IMR-90 (cell line): ENCODE measurements at regions not wholly inside any gene's neighbourhood (a gene's known extent, or its start where the extent isn't known, plus 50 kb on each side); places are given as distances from the start of the nearest gene placed in this dataset.

Source experiments
- ATAC-seq: fragments of 200-7000 bp; cut with Tn5 transposase; 2 replicates; pipeline ENCODE4 v1.9.1; 2020; ENCODE audit warnings: low read depth, mild to moderate bottlenecking, moderate library complexity
- BruUV-seq: library from RNA; stranded (reverse); fragments of 400-500 nt; replicated peaks from 2 replicates; lab custom pipeline; 2021; lab: Mats Ljungman, UMichigan
- CTCF ChIA-PET: fragments of 300-600 bp; formaldehyde crosslinking; extraction: SDS; loops from one replicate; lab custom pipeline; 2021; ENCODE audit warnings: antibody characterized with exemption; lab: Yijun Ruan, JAX
- POLR2A ChIA-PET: fragments of 300-600 bp; sonication (Branson Sonifier 250); formaldehyde crosslinking; loops from one replicate; lab custom pipeline; 2022; ENCODE audit warnings: antibody characterized with exemption; ENCODE audit not compliant: unreplicated experiment; lab: Charles Lee
- DNase-seq: peaks from one replicate; pipeline ENCODE4 v3.0.0; 2013
- H2AFZ ChIP-seq: replicated peaks from 2 replicates; pipeline ENCODE3; 2013; ENCODE audit warnings: low read length, mild to moderate bottlenecking; ENCODE audit not compliant: poor library complexity
- H2AK5ac ChIP-seq: 2 replicates; pipeline ENCODE4 v1.6.1; 2013; ENCODE audit warnings: low read depth, low read length, inconsistent platforms
- H2AK9ac ChIP-seq: replicated peaks from 2 replicates; pipeline ENCODE3; 2013; ENCODE audit warnings: mild to moderate bottlenecking, low read depth, low read length, moderate library complexity; ENCODE audit not compliant: poor library complexity
- H2BK120ac ChIP-seq: 2 replicates; pipeline ENCODE4 v1.6.1; 2013; ENCODE audit warnings: low read depth, low read length, inconsistent platforms
- H2BK15ac ChIP-seq: 3 replicates; pipeline ENCODE4 v1.6.1; 2013; ENCODE audit warnings: low read depth, low read length, inconsistent platforms
- H2BK20ac ChIP-seq: 2 replicates; pipeline ENCODE4 v1.6.1; 2013; ENCODE audit warnings: low read depth, mild to moderate bottlenecking, inconsistent platforms, low read length, moderate library complexity
- H2BK5ac ChIP-seq: 2 replicates; pipeline ENCODE4 v1.6.1; 2013; ENCODE audit warnings: mild to moderate bottlenecking, low read depth, low read length, inconsistent platforms; ENCODE audit not compliant: poor library complexity, severe bottlenecking
- H3K14ac ChIP-seq: replicated peaks from 2 replicates; pipeline ENCODE4 v1.6.1; 2013; ENCODE audit warnings: low read depth, low read length, inconsistent platforms
- H3K18ac ChIP-seq: 2 replicates; pipeline ENCODE4 v1.6.1; 2013; ENCODE audit warnings: low read depth, low read length, control low read depth
- H3K23ac ChIP-seq: 2 replicates; pipeline ENCODE4 v1.6.1; 2013; ENCODE audit warnings: low read depth, low read length, inconsistent platforms
- H3K27ac ChIP-seq: 2 replicates; pipeline ENCODE4 v1.5.1; 2013; ENCODE audit warnings: mild to moderate bottlenecking, control low read depth, low read length; ENCODE audit not compliant: insufficient read depth
- H3K27me3 ChIP-seq: 2 replicates; pipeline ENCODE4 v1.6.1; 2013; ENCODE audit warnings: low read length; ENCODE audit not compliant: control insufficient read depth, insufficient read depth
- H3K36me3 ChIP-seq: 2 replicates; pipeline ENCODE4 v1.6.1; 2013; ENCODE audit warnings: low read length, mixed read lengths; ENCODE audit not compliant: control insufficient read depth, insufficient read depth
- H3K4ac ChIP-seq: 2 replicates; pipeline ENCODE4 v1.6.1; 2013; ENCODE audit warnings: low read depth, low read length, inconsistent platforms
- H3K4me1 ChIP-seq: 2 replicates; pipeline ENCODE4 v1.6.1; 2013; ENCODE audit warnings: low read length, mixed read lengths; ENCODE audit not compliant: control insufficient read depth, insufficient read depth
- H3K4me2 ChIP-seq: 2 replicates; pipeline ENCODE4 v1.6.1; 2013; ENCODE audit warnings: low read depth, mild to moderate bottlenecking, control low read depth, low read length, moderate library complexity
- H3K4me3 ChIP-seq: 2 replicates; pipeline ENCODE4 v1.5.1; 2013; ENCODE audit warnings: low read depth, mild to moderate bottlenecking, control low read depth, low read length, moderate library complexity; ENCODE audit not compliant: insufficient read depth
- H3K56ac ChIP-seq: 2 replicates; pipeline ENCODE4 v1.6.1; 2013; ENCODE audit warnings: low read length, inconsistent platforms; ENCODE audit not compliant: insufficient read depth; ENCODE audit errors: extremely low read depth
- H3K79me1 ChIP-seq, 2 experiments: 2 replicates each; pipeline ENCODE4 v1.6.1; 2013; ENCODE audit warnings: low read length in 2 of 2, inconsistent platforms in 1 of 2, low read depth in 1 of 2
- H3K9ac ChIP-seq: 2 replicates; pipeline ENCODE4 v1.6.1; 2013; ENCODE audit warnings: low read depth, low read length, control low read depth
- H3K9me1 ChIP-seq: 2 replicates; pipeline ENCODE4 v1.6.1; 2013; ENCODE audit warnings: low read length, inconsistent platforms; ENCODE audit not compliant: insufficient read depth
- H3K9me3 ChIP-seq: 2 replicates; pipeline ENCODE4 v1.6.1; 2013; ENCODE audit warnings: low read length; ENCODE audit not compliant: control insufficient read depth, insufficient read depth
- H4K20me1 ChIP-seq: 2 replicates; pipeline ENCODE4 v1.6.1; 2013; ENCODE audit warnings: low read length, inconsistent platforms; ENCODE audit not compliant: insufficient read depth
- H4K5ac ChIP-seq: 2 replicates; pipeline ENCODE4 v1.6.1; 2013; ENCODE audit warnings: mild to moderate bottlenecking, low read depth, low read length, control low read depth
- H4K8ac ChIP-seq, 2 experiments: 2 replicates each; pipeline ENCODE4 v1.6.1; 2013; ENCODE audit warnings: low read depth in 2 of 2, low read length in 2 of 2, control low read depth in 1 of 2, inconsistent platforms in 1 of 2
- H4K91ac ChIP-seq: 2 replicates; pipeline ENCODE4 v1.6.1; 2013; ENCODE audit warnings: low read depth, low read length, inconsistent platforms; ENCODE audit not compliant: insufficient read depth
- BHLHE40 ChIP-seq: fragments of 150-350 bp; IDR thresholded peaks from 2 replicates; pipeline ENCODE4 v1.6.1; 2016; ENCODE audit warnings: mild to moderate bottlenecking, low read depth, low read length
- MAFK ChIP-seq: IDR thresholded peaks from 2 replicates; pipeline ENCODE4 v1.6.1; 2012; ENCODE audit warnings: low read depth, low read length, improper control_type of control experiment
- MXI1 ChIP-seq: IDR thresholded peaks from 2 replicates; pipeline ENCODE4 v1.6.1; 2012; ENCODE audit warnings: low read depth, mild to moderate bottlenecking, low read length, moderate library complexity, borderline replicate concordance
- WGBS, 2 experiments: methylation state at CpG; one replicate each; pipeline versions ENCODE4 v1.1.5 to v1.1.7; 2013; ENCODE audit warnings: missing lambda C conversion rate in 2 of 2; ENCODE audit not compliant: insufficient read length in 1 of 2; ENCODE audit errors: extremely low coverage in 2 of 2; 5-methylcytosine and 5-hydroxymethylcytosine counted together
- dilution Hi-C: fragments of 300-500 bp; cut with HindIII; formaldehyde crosslinking; loops from one replicate; pipeline ENCODE4 v1.14.3; 2018; ENCODE audit warnings: low sequenced_read_pairs; ENCODE audit not compliant: unreplicated experiment
- in situ Hi-C: fragments of 300-500 bp; cut with MboI; formaldehyde crosslinking; loops from 3 replicates; pipeline ENCODE4 v1.14.3; 2019; ENCODE audit warnings: low sequenced_read_pairs, inconsistent platforms, mixed read lengths
- intact Hi-C: fragments of 100-400 bp; cut with micrococcal nuclease; formaldehyde crosslinking; loops from 2 replicates; pipeline ENCODE4 v1.10.0; 2022

DNA sequence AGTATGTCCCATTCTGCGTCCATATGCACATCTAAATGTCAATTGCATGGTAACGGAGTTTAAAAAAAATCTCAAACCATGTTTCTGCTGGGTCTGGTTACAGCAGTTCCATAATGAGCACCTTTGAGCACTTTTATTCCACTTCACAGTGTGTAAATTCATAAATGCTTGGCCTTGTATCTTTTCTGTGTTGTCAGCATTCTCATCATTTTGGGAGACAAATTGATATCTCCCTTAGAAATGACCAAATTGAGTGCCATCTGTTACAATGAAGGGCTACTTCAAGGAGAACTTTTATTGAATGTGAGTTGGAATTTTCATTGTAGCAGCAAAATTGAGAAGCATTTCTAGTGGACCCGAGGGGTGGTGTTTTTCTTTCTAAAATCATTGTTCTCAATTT, 432.9 kb upstream of the PCDH9 start:
- Histone ChIP-seq H3K36me3 (no peaks in the 10 kb centered on the region), H3K9ac (no peak overlapping the region), H3K9me3 (no peaks in the 10 kb centered on the region), H2AK5ac (no peak overlapping the region), H4K91ac (no peak overlapping the region), H3K4me1 (no peaks in the 10 kb centered on the region), H3K79me1 (no peaks in the 10 kb centered on the region), H3K27ac (no peak overlapping the region), H3K18ac (no peak overlapping the region), H3K4me3 (no peak overlapping the region), H4K8ac (no peak overlapping the region), H3K56ac (no peak overlapping the region), H4K20me1 (no peaks in the 10 kb centered on the region), H2AFZ (no peak overlapping the region), H3K4ac (no peak overlapping the region), H2AK9ac (no peak overlapping the region), H3K23ac (no peak overlapping the region), H3K4me2 (no peak overlapping the region), H3K14ac (no peak overlapping the region), H2BK15ac (no peak overlapping the region), H4K5ac (no peak overlapping the region), H2BK120ac (no peak overlapping the region), H2BK5ac (no peak overlapping the region), H2BK20ac (no peak overlapping the region), H3K9me1 (no peaks in the 10 kb centered on the region), H3K27me3 (no peaks in the 10 kb centered on the region)
- ChIA-PET CTCF (no interaction called here), POLR2A (no interaction called here)
- TF ChIP-seq MAFK (peak; percentile 61), BHLHE40 (no peak), MXI1 (no peak)
- DNase-seq (no peak), ATAC-seq (no peak)
- in situ Hi-C loops: no loop called here
- no TSS peak for BruUV-seq
- no CpG with 5 or more reads among the region's 3 CpGs for WGBS, 2 experiments
- dilution Hi-C loops: no loop called here
- intact Hi-C loops: no loop called here
